ENCODE measurements at regions not wholly inside any gene's neighbourhood (a gene's known extent, or its start where the extent isn't known, plus 50 kb on each side); places are given as distances from the start of the nearest gene placed in this dataset.

DNA sequence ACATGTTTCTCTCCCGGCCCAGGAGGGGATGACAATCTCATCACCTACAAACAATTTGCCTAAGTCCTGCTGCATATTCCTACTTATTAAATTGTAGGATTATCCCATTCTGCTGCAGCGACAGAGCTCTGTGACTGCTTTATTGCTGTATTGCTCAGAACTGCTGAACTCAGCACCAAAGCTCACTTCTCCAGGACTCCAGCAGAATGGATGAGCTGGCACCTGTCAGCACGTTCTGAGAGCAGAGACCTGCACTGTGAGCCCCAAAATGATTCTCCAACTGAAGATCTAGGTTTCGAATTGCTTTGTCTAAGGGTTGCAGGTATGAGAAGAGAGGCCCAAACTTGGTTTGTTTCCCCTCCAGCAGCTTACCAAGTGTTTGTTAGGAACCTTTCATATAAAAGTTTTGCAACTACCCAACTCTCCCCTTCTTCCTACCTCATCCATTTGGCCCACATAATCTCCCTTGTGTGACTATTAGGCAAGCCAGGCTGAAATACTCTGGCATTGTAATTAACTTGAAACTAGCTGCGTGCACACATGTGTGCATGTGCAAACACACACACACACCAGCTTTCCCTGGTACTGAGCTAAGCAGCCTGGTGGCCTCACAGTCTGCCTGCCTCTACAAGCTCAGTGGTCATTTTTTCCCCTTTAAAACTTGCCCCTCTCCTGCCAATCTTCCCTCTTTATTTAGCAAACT is 161.4 kb upstream of the CAMK1G start:
- no peak for DNase-seq

DNA sequence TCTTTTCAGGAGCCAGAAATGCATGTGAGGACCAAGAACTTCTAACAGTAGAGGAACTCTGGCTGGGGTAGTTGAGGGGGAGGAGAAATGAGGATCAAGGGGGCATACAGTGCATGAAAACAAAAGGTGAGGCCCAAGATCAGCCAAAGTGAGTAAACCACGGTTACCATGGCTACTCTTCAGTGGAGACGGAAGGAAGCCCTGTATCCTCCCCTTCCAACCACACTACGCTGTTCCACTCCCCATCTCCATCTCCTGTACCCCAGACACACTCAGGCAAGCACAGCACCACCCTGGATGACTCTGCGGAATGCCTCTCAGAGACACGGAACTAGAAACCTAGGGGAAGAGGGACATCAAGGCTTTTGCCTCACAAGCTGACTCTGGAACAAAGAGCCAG is 157.6 kb upstream of the CAMK1G start:
- no peak for DNase-seq

DNA sequence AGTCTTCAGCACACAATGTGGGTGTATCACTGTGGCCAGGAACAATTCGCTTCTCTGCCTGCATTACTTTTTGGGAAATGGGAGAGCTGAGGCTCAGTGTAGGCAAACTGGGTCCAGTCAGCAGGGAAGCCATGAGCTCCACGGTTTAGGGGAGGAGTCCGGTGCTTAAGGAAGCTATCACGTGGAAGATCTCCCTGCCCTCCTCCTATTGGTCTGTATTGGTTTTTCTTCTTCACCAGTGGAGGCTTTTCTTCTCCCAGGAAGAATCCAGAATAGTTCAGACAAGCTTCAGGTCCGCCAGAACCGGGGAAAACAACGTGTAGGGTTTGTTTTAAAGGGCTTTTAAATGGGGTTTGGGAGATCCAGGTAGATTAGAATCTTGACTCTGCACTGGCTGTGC is 156.2 kb upstream of the CAMK1G start:
- no peak for DNase-seq

DNA sequence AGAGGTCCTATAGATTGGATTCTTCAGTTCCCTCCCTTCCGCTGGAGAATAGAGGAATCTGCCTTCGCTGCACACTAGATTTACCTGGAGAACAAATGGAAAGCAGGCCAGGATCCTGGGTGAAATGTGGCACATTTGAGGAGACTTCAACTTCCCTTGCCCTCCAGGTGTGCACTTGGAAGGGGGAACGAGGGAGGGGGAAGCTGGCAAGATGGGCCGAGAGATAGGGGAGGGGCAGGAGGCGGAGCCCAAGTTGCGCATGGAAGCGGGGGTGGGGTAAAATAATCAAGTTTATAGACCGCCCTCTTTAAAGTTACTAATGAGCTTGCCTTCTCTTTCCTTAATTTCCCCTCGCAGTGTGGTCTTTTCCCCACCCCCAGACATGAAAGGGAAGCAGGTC is 155.7 kb upstream of the CAMK1G start:
- no peak for DNase-seq

- DNase-seq = no peak
These were observed 155.1 kb upstream of the CAMK1G start for GRCh38 chr1:209428241-209428921.

DNA sequence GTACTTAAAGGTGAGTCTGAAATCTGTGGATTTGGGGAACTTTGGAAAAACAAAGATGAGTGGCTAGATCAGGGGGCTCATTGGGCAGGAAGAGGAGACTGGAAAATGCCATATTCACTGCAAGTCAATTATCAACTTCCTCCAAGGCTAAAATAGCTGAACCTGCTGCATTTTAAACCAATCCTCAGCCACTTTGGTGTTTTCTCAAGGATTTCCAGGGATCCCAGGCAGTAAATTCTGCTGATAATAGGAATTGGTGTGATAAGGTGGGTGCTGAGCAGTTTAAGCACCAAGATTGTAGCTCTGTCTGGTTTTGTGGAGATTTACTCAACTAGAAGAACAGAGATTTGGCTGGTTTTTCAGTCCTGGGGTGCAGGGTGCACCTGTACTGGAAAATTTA is 153.9 kb upstream of the CAMK1G start:
- no peak for DNase-seq

GRCh38 chr1:209430107-209430506 is 153.4 kb upstream of the CAMK1G start:
- DNase-seq = no peak

DNA sequence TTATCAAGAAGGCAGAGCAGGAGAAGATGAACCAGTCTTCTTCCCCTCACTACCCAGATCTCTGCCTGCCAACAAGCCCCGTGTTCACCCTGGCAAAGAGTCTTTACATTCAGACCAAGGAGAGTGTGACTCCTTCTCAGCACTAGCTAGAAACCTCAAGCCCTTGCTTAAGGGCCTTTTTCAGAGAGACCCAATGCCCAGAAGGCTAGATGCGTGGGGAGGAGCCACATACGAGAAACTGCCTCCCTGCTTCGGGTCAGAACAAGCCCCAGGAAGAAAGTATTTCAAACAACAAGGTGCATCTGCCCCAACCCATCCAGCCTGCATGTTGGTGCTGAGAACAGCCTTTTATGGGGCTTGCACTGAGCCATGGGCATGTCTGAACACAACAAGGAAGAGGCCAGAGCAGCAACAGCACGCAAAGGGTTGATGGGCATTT is 152.7 kb upstream of the CAMK1G start:
- no peak for DNase-seq

DNA sequence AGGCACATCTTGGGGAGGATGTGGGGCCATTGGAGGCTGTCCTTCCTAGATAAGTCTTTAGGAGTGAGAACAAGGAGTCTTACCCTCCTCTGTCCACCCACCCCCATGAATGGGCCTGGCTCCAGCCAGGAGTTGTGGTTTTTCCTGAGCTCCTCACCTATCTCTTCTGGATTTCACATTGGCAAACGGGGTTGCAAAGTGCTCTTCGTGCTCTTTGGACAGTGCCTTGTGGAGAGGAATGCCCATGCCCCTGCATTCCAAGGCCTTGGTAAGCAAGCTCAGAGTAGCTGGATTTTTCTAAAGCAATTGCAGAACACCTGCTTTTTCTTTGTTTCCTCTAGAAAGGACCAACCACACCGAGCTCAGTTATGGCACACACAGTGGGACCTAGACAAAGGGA is 152.1 kb upstream of the CAMK1G start:
- no peak for DNase-seq

GRCh38 chr1:209431813-209432442 is 151.6 kb upstream of the CAMK1G start:
- DNase-seq = no peak

DNA sequence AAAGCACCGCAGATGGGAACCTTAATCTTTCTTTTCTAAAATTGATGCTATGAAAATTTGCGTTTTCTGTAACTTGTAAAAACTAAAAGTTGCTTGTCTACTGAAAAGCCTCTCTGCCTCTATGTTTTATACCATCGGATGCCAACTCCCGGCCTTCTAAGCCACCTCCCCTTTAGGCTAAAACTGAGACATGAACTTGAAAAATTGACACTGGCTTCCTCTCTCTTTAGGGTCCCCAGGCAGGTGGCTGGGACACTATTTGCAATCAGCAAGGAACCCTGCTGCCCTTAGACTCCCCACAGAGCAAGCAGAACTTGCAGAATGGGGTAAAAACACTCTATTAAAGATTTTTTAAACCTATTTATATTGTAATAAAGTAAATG is 151.1 kb upstream of the CAMK1G start:
- DNase-seq = no peak

DNA sequence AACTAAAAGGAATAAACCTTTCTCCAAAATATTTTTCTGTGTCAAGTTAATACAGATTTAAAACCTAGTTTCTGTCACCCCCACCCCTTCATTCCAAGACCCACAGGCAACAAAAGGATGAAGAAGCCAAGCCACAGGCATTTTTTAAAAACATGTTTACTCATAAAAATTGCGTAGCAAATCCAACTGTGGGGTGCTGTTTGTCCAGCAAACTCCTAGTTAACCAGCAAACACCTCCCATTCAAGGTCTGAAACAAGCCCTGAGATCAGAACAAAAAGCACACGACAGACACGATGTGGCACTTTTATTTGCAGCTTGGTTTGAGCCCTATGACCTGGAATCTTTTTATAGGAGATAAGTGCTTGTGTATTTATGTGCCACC is 149.9 kb upstream of the CAMK1G start:
- DNase-seq = no peak

DNA sequence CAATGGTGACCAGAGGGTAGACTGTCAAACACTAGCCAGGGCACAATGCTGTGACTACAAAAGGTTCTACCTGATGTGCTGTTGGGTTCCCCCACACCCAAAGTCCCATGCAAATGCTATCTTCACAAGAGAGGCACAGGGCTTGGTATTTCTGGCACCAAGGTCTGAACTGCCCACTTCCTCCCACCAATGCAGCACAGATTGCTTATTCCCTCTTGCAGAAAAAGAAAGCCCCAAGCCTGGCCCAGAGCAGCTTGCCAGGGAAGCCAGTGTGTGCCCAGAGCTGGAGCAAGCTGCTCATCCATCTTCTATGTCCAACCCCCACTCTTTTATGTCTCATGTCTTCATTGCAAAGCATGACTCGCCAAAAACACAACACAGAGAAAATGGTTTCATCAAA is 149.4 kb upstream of the CAMK1G start:
- no peak for DNase-seq

GRCh38 chr1:209434631-209435217 is 148.8 kb upstream of the CAMK1G start:
- DNase-seq = no peak

DNA sequence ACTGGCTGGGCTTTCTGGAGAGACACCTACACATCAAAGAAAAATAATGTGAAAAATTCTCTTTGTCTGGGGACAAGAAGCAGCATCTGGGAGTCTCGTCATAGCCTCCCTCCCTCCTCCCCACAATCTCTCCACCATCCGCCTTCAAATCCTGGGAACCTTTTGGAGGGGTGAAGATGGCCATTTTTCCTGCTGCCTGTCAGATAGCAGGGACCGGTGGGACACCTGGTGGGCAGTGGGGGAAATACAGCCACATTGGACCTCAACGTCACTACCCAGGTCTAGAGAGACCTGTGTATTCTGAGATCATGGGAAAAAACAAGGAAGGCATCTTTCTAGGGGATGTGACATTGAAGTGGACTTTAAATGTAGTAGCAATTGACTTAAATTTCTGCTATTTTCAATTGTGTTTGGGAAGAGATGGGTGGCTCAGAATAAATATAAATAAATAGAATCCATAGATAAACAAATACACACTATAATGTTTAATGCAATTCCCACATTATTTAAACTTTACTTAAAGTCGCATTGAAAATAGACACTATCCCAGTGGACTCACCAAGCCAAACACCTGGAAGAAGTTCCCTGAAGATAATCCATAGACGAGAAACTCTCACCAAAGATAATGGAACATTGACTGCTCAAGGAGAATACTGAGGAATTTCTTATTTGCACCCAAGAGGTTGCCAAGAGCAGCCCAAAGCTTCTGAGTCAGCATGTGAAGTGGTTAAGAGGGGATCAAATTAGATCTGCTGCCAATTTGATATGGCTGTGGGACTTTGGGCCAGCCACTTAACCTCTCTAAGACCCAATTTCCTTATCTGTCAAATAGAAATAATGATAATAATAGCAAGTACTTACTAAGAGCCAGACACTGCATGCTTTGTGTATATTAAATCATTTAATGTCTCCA is 147.6 kb upstream of the CAMK1G start:
- DNase-seq = no peak

DNA sequence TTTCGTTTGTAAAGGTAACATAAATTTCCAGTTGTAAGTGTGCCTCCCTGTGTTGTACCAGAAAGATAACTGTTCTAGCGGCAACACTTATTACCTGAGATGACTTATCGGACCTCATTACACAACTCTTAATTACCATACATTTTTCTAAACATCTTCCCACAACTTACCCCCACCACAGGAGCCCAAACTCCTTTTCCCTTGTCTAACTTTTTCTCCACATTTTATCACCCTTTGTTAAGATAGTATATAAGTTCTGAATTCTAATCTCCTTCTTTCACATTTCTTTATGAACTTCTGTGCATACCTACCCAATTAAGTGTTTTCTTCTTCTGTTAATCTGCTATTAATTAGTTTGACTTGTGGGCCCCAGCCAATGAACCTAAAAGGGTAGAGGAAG is 143.7 kb upstream of the CAMK1G start:
- DNase-seq = no peak

- DNase-seq = no peak
These were observed 140.1 kb upstream of the CAMK1G start for GRCh38 chr1:209443361-209443931.

- DNase-seq = no peak
These were observed 139.4 kb upstream of the CAMK1G start for GRCh38 chr1:209443975-209444651.

DNA sequence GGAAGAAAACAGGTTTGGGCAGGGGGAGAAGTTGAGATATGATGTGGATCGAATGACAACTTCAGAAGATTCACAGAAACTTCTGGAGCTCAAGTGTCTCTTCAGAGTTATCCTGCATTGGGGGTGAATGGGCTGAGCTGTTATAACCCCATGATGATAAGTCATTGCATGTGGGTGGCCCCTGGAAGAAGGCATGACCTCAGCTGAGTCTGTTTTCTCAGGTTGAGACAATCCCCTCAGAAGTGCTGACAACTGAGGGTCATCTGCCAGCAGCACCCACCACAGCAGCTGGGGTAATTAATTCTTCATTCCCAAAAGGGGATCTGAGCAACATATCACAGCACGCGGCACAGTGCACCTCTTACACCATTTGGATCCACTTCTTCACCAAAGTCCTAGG is 138.6 kb upstream of the CAMK1G start:
- DNase-seq = no peak

DNA sequence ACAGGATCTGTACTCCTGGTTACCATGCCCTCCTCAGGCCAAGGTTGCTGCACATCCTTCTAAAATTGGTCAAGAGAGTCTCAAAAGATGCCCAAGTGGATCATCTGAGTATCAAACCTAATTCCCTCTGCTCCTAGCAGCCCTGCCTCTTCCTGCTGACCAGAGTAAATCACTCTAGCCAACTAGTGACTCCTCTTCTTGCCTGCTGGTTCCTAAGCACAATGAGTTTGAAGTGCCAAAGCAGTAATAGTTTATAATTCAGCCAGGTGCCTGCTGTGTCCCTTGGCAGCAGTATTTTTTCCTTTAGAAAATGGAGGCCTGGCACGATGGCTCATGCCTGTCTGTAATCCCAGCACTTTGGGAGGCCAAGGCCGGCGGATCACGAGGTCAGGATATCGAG is 137.9 kb upstream of the CAMK1G start:
- no peak for DNase-seq

DNA sequence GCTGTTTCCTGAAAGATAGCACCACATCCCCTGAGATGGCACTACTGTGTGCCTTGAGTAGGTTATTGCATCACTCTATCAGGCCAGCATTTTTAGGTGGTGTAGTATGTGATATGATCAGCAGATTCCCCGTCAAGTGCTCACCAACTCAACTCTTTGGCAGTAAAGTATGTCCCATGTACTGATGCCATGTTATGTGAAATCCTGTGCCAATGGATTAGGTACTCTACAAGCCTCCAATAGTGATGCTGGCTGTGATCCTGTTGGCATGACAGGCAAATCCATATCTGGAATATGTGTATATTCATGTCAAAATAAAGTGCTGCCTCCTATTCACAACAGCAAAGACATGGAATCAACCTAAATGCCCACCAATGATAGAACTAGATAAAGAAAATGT is 137.2 kb upstream of the CAMK1G start:
- no peak for DNase-seq

Measured in NCI-H524 treated with DMSO at 0.1 percent for 48 hours (cell line).